ENCODE measurements at regions not wholly inside any gene's neighbourhood (a gene's known extent, or its start where the extent isn't known, plus 50 kb on each side); places are given as distances from the start of the nearest gene placed in this dataset.
"Not testable (repeated sequence)": the region's sequence is repeated elsewhere in the genome, so short reads cannot be mapped to it uniquely, and the experiment has no call there.

GRCh38 chr1:235059221-235059620 is 69.4 kb downstream of the TOMM20 start:
- H3K27ac ChIP-seq, result no peak overlapping the region
- DNase-seq (ENCODE audit: low read depth, low spot score), result no peak

- H3K27ac ChIP-seq, result no peak overlapping the region
- no peak for DNase-seq (ENCODE audit: low read depth, low spot score)
These were observed 69.9 kb downstream of the TOMM20 start for GRCh38 chr1:235058695-235059094.

GRCh38 chr1:235057385-235058306 is 71.0 kb downstream of the TOMM20 start:
- H3K27ac ChIP-seq, result no peak overlapping the region
- no peak for DNase-seq (ENCODE audit: low read depth, low spot score)

- no peak overlapping the region for H3K27ac ChIP-seq
- no peak for DNase-seq (ENCODE audit: low read depth, low spot score)
These were observed 71.7 kb downstream of the TOMM20 start for GRCh38 chr1:235056937-235057336.

- no peak for DNase-seq (ENCODE audit: low read depth, low spot score)
- H3K27ac ChIP-seq, result no peak overlapping the region
These were observed 73.7 kb downstream of the TOMM20 start for GRCh38 chr1:235054936-235055335.

- H3K27ac ChIP-seq, result no peak overlapping the region
- no peak for DNase-seq (ENCODE audit: low read depth, low spot score)
These were observed 74.2 kb downstream of the TOMM20 start for GRCh38 chr1:235054466-235054865.

- DNase-seq (ENCODE audit: low read depth, low spot score), result no peak
- no peak overlapping the region for H3K27ac ChIP-seq
These were observed 76.3 kb downstream of the TOMM20 start for GRCh38 chr1:235052067-235053008.

GRCh38 chr1:235051521-235051920 is 77.1 kb downstream of the TOMM20 start:
- DNase-seq (ENCODE audit: low read depth, low spot score), result no peak
- H3K27ac ChIP-seq, result no peak overlapping the region

GRCh38 chr1:235050911-235051360 is 77.7 kb downstream of the TOMM20 start:
- no peak for DNase-seq (ENCODE audit: low read depth, low spot score)
- no peak overlapping the region for H3K27ac ChIP-seq

GRCh38 chr1:235049716-235050378 is 78.8 kb downstream of the TOMM20 start:
- not testable (repeated sequence) for DNase-seq (ENCODE audit: low read depth, low spot score); H3K27ac ChIP-seq

- H3K27ac ChIP-seq, result no peak overlapping the region
- DNase-seq (ENCODE audit: low read depth, low spot score), result no peak
These were observed 79.4 kb downstream of the TOMM20 start for GRCh38 chr1:235049217-235049616.

- DNase-seq (ENCODE audit: low read depth, low spot score), result no peak
- no peak overlapping the region for H3K27ac ChIP-seq
These were observed 81.2 kb downstream of the TOMM20 start for GRCh38 chr1:235047331-235047871.

GRCh38 chr1:235045921-235046601 is 82.6 kb downstream of the TOMM20 start:
- DNase-seq (ENCODE audit: low read depth, low spot score), result no peak
- H3K27ac ChIP-seq, result no peak overlapping the region

- H3K27ac ChIP-seq, result no peak overlapping the region
- no peak for DNase-seq (ENCODE audit: low read depth, low spot score)
These were observed 83.5 kb downstream of the TOMM20 start for GRCh38 chr1:235045034-235045690.

GRCh38 chr1:235043234-235043633 is 85.4 kb downstream of the TOMM20 start:
- H3K27ac ChIP-seq, result no peak overlapping the region
- no peak for DNase-seq (ENCODE audit: low read depth, low spot score)

- H3K27ac ChIP-seq, result no peak overlapping the region
- DNase-seq (ENCODE audit: low read depth, low spot score), result no peak
These were observed 89.9 kb downstream of the TOMM20 start for GRCh38 chr1:235038701-235039100.

- H3K27ac ChIP-seq, result no peak overlapping the region
- DNase-seq (ENCODE audit: low read depth, low spot score), result no peak
These were observed 92.7 kb downstream of the TOMM20 start for GRCh38 chr1:235035928-235036327.

- H3K27ac ChIP-seq, result no peak overlapping the region
- no peak for DNase-seq (ENCODE audit: low read depth, low spot score)
These were observed 97.6 kb downstream of the TOMM20 start for GRCh38 chr1:235030919-235031596.

Measured in epithelial cell of prostate (primary cell).